ENCODE measurements at regions not wholly inside any gene's neighbourhood (a gene's known extent, or its start where the extent isn't known, plus 50 kb on each side); places are given as distances from the start of the nearest gene placed in this dataset.

DNA sequence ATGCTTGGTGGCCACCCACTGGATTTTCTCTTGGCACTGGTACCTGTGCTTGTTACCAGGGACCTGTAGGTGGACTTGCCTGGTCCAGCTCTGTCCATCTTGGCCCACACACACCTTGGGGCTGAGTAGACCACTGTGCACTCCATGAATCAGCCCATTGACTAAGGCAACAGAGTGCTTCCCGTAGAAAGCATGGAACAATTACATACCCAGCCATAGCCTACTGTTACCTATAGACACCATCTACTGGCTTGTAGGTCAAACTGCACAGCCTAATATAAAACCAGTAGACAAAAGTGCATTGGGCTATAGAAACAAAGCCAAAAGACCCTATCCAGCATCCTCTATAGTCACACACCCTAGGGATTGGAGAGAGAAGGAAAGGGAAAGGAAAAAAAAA, 378.9 kb downstream of the OTOL1 start:
- Histone ChIP-seq H4K20me1 (ENCODE audit: insufficient read depth, low read length, poor library complexity, severe bottlenecking) (no peaks in the 10 kb centered on the region), H3K36me3 (ENCODE audit: insufficient read depth, low read length) (no peaks in the 10 kb centered on the region), H3K27me3 (ENCODE audit: insufficient read depth, low read length, poor library complexity, severe bottlenecking) (no peaks in the 10 kb centered on the region), H2AFZ (ENCODE audit: low read length) (no peak overlapping the region), H3K4me1 (ENCODE audit: insufficient read depth, low read length, poor library complexity, severe bottlenecking) (peaks cover 22% of the 10 kb centered on the region), H3K9me2 (replicated peaks; ENCODE audit: low read depth, low read length) (no peaks in the 10 kb centered on the region), H3K9me3 (ENCODE audit: insufficient read depth, low read depth, low read length) (no peaks in the 10 kb centered on the region), H3K4me2 (ENCODE audit: low read depth, low read length, poor library complexity, severe bottlenecking) (no peak overlapping the region), H3K4me3 (ENCODE audit: low read length, poor library complexity, severe bottlenecking) (no peak overlapping the region), H3K79me2 (ENCODE audit: insufficient read depth, low read length) (no peaks in the 10 kb centered on the region), H3K9ac (ENCODE audit: low read depth, low read length, poor library complexity, severe bottlenecking) (no peak overlapping the region), H3F3A (ENCODE audit: low read depth) (no peaks in the 10 kb centered on the region)
- peak; percentile 48 for TF ChIP-seq CTCF (conservative IDR thresholded peaks at IDR 0.05; ENCODE audit: low read length)
- TF ChIP-seq EZH2phosphoT487 (IDR thresholded peaks at IDR 0.05; ENCODE audit: borderline replicate concordance), result no peak

- Histone ChIP-seq H2AFZ (ENCODE audit: low read length) (no peak overlapping the region), H3F3A (ENCODE audit: low read depth) (no peaks in the 10 kb centered on the region), H3K79me2 (ENCODE audit: insufficient read depth, low read length) (no peaks in the 10 kb centered on the region), H3K4me3 (ENCODE audit: low read length, poor library complexity, severe bottlenecking) (no peak overlapping the region), H4K20me1 (ENCODE audit: insufficient read depth, low read length, poor library complexity, severe bottlenecking) (no peaks in the 10 kb centered on the region), H3K27me3 (ENCODE audit: insufficient read depth, low read length, poor library complexity, severe bottlenecking) (no peaks in the 10 kb centered on the region), H3K4me1 (ENCODE audit: insufficient read depth, low read length, poor library complexity, severe bottlenecking) (peaks cover 10% of the 10 kb centered on the region), H3K9ac (ENCODE audit: low read depth, low read length, poor library complexity, severe bottlenecking) (no peak overlapping the region), H3K9me3 (ENCODE audit: insufficient read depth, low read depth, low read length) (peaks cover 4% of the 10 kb centered on the region; the same call in 1 of the 2 replicates), H3K36me3 (ENCODE audit: insufficient read depth, low read length) (no peaks in the 10 kb centered on the region), H3K4me2 (ENCODE audit: low read depth, low read length, poor library complexity, severe bottlenecking) (no peak overlapping the region), H3K9me2 (replicated peaks; ENCODE audit: low read depth, low read length) (no peaks in the 10 kb centered on the region)
- TF ChIP-seq CTCF (conservative IDR thresholded peaks at IDR 0.05; ENCODE audit: low read length) (no peak), EZH2phosphoT487 (IDR thresholded peaks at IDR 0.05; ENCODE audit: borderline replicate concordance) (no peak)
These were observed 382.9 kb downstream of the OTOL1 start for GRCh38 chr3:161879470-161879869.

- H3K79me2 ChIP-seq (ENCODE audit: insufficient read depth, low read length), result no peaks in the 10 kb centered on the region
- H3K9me2 ChIP-seq (replicated peaks; ENCODE audit: low read depth, low read length), result no peaks in the 10 kb centered on the region
These were observed 388.2 kb downstream of the OTOL1 start for GRCh38 chr3:161884830-161885229.

More at GRCh38 chr3:161884830-161885229, 388.2 kb downstream of the OTOL1 start:
- no peak for TF ChIP-seq CTCF (conservative IDR thresholded peaks at IDR 0.05; ENCODE audit: low read length)
- TF ChIP-seq EZH2phosphoT487 (IDR thresholded peaks at IDR 0.05; ENCODE audit: borderline replicate concordance), result no peak
- Histone ChIP-seq H2AFZ (ENCODE audit: low read length) (no peak overlapping the region), H4K20me1 (ENCODE audit: insufficient read depth, low read length, poor library complexity, severe bottlenecking) (no peaks in the 10 kb centered on the region), H3K36me3 (ENCODE audit: insufficient read depth, low read length) (no peaks in the 10 kb centered on the region), H3K4me3 (ENCODE audit: low read length, poor library complexity, severe bottlenecking) (no peak overlapping the region), H3K27me3 (ENCODE audit: insufficient read depth, low read length, poor library complexity, severe bottlenecking) (no peaks in the 10 kb centered on the region), H3K4me2 (ENCODE audit: low read depth, low read length, poor library complexity, severe bottlenecking) (no peak overlapping the region), H3F3A (ENCODE audit: low read depth) (no peaks in the 10 kb centered on the region), H3K4me1 (ENCODE audit: insufficient read depth, low read length, poor library complexity, severe bottlenecking) (peaks cover 2% of the 10 kb centered on the region), H3K9ac (ENCODE audit: low read depth, low read length, poor library complexity, severe bottlenecking) (no peak overlapping the region), H3K9me3 (ENCODE audit: insufficient read depth, low read depth, low read length) (peaks cover 13% of the 10 kb centered on the region; the same call in 1 of the 2 replicates)

Measured in Loucy (cell line).